GM23338 (cell line): ENCODE measurements at regions not wholly inside any gene's neighbourhood (a gene's known extent, or its start where the extent isn't known, plus 50 kb on each side); places are given as distances from the start of the nearest gene placed in this dataset.
"Not testable (repeated sequence)": the region's sequence is repeated elsewhere in the genome, so short reads cannot be mapped to it uniquely, and the experiment has no call there.

ENCODE experiments used
- ATAC-seq: fragments of 200-7000 bp; cut with Tn5 transposase; 3 replicates; pipeline ENCODE4 v1.9.1; 2020
- DNase-seq: peaks from one replicate; pipeline ENCODE4 v3.0.0-alpha.2; 2015; ENCODE audit warnings: low spot score
- H2AFZ ChIP-seq: fragments of 200-600 bp; sonication (generic); 2 replicates; pipeline ENCODE4 v1.8.0; 2016; ENCODE audit warnings: antibody characterized with exemption, mild to moderate bottlenecking, moderate library complexity
- H3F3A ChIP-seq: fragments of 200-600 bp; sonication (generic); replicated peaks from 2 replicates; pipeline ENCODE4 v1.8.0; 2017; ENCODE audit warnings: antibody characterized with exemption, mixed run types, low read depth
- H3K27ac ChIP-seq: fragments of 200-600 bp; sonication (generic); 2 replicates; pipeline ENCODE4 v1.6.1; 2016; ENCODE audit warnings: low read depth
- H3K27me3 ChIP-seq: fragments of 200-600 bp; sonication (generic); 2 replicates; pipeline ENCODE4 v1.8.0; 2016; ENCODE audit warnings: mild to moderate bottlenecking, mixed run types, moderate library complexity; ENCODE audit not compliant: insufficient read depth
- H3K36me3 ChIP-seq: fragments of 200-600 bp; sonication (generic); 2 replicates; pipeline ENCODE4 v1.8.0; 2016; ENCODE audit warnings: mild to moderate bottlenecking; ENCODE audit not compliant: insufficient read depth
- H3K4me1 ChIP-seq: fragments of 200-600 bp; sonication (generic); 2 replicates; pipeline ENCODE4 v1.8.0; 2016; ENCODE audit warnings: mild to moderate bottlenecking, moderate library complexity; ENCODE audit not compliant: insufficient read depth
- H3K4me2 ChIP-seq: fragments of 200-600 bp; sonication (generic); 2 replicates; pipeline ENCODE4 v1.7.1; 2017; ENCODE audit warnings: mixed run types
- H3K4me3 ChIP-seq: fragments of 200-600 bp; sonication (generic); 2 replicates; pipeline ENCODE4 v1.6.1; 2016; ENCODE audit warnings: mixed run types
- H3K79me2 ChIP-seq: fragments of 200-600 bp; sonication (generic); replicated peaks from 2 replicates; pipeline ENCODE4 v1.8.0; 2017; ENCODE audit warnings: mild to moderate bottlenecking; ENCODE audit not compliant: insufficient read depth
- H3K9me2 ChIP-seq: fragments of 200-600 bp; sonication (generic); 2 replicates; pipeline ENCODE4 v1.8.0; 2017; ENCODE audit not compliant: insufficient read depth
- H4K20me1 ChIP-seq: fragments of 200-600 bp; sonication (generic); replicated peaks from 2 replicates; pipeline ENCODE4 v1.8.0; 2017; ENCODE audit warnings: mild to moderate bottlenecking; ENCODE audit not compliant: insufficient read depth
- H3K27ac Mint-ChIP-seq: 2 replicates; pipeline ENCODE4 v1.8.0; 2020; ENCODE audit warnings: inconsistent platforms, mild to moderate bottlenecking, moderate library complexity, mixed read lengths
- H3K27me3 Mint-ChIP-seq: 3 replicates; pipeline ENCODE4 v1.8.0; 2022; ENCODE audit warnings: low read depth, mild to moderate bottlenecking, moderate library complexity, mixed read lengths, inconsistent platforms; ENCODE audit not compliant: insufficient read depth, poor library complexity
- H3K36me3 Mint-ChIP-seq: 3 replicates; pipeline ENCODE4 v1.8.0; 2021; ENCODE audit warnings: low read depth, mild to moderate bottlenecking, inconsistent platforms, moderate library complexity, mixed read lengths
- H3K4me1 Mint-ChIP-seq: 3 replicates; pipeline ENCODE4 v1.8.0; 2020; ENCODE audit warnings: mild to moderate bottlenecking, inconsistent platforms, mixed read lengths
- H3K4me3 Mint-ChIP-seq: 3 replicates; pipeline ENCODE4 v1.8.0; 2021; ENCODE audit warnings: moderate library complexity, mild to moderate bottlenecking, inconsistent platforms, mixed read lengths
- H3K9me3 Mint-ChIP-seq: 3 replicates; pipeline ENCODE4 v1.8.0; 2020; ENCODE audit warnings: moderate library complexity, mild to moderate bottlenecking, inconsistent platforms, mixed read lengths
- CREB1 ChIP-seq: fragments of 250-450 bp; sonication (Bioruptor Pico); IDR thresholded peaks from 2 replicates; pipeline ENCODE4 v1.5.0; 2020; ENCODE audit warnings: low read depth, mild to moderate bottlenecking, moderate library complexity
- EZH2 ChIP-seq: fragments of 200-600 bp; sonication (generic); IDR thresholded peaks from one replicate; pipeline ENCODE4 v1.8.0; 2017; ENCODE audit warnings: antibody characterized with exemption, mild to moderate bottlenecking, low read depth; ENCODE audit not compliant: unreplicated experiment
- EZH2phosphoT487 ChIP-seq: fragments of 200-600 bp; sonication (generic); IDR thresholded peaks from one replicate; pipeline ENCODE4 v1.8.1; 2018; ENCODE audit warnings: antibody characterized with exemption; ENCODE audit not compliant: unreplicated experiment
- NANOG ChIP-seq: IDR thresholded peaks from 2 replicates; pipeline ENCODE4 v1.6.1; 2016; ENCODE audit warnings: antibody characterized with exemption, borderline replicate concordance
- POLR2AphosphoS5 ChIP-seq: IDR thresholded peaks from 2 replicates; pipeline ENCODE4 v1.6.1; 2016; ENCODE audit warnings: antibody characterized with exemption, low read depth
- REST ChIP-seq: IDR thresholded peaks from one replicate; pipeline ENCODE4 v1.6.1; 2018; ENCODE audit warnings: antibody characterized with exemption; ENCODE audit not compliant: unreplicated experiment
- STAT1 ChIP-seq: IDR thresholded peaks from one replicate; pipeline ENCODE4 v1.6.1; 2016; ENCODE audit warnings: antibody characterized with exemption; ENCODE audit not compliant: unreplicated experiment

DNA sequence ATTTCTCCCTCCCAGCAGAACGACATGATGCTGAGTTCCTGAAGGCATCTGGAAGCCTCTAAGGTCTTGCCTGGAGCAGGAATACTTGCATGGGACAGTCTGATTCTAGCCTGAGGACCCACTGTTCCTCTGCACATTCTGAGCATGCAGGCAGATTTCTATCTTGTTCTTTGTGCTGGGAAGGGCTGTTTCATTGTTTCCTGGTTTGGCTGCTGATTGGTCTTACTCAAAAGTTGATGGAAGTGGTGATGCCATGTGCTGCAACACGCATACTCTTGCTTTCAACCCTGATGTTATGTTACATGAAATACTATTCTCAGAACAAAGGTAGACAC lies 307.0 kb downstream of the GATA3 start (continued):
- no peak for TF ChIP-seq CREB1 (CRISPR knock-in tag)
- TF ChIP-seq POLR2AphosphoS5 = no peak

GRCh38 chr10:8365935-8366911 lies 311.7 kb downstream of the GATA3 start:
- Mint-ChIP-seq H3K27ac (no peak overlapping the region), H3K36me3 (no peaks in the 10 kb centered on the region), H3K4me3 (no peak overlapping the region), H3K27me3 (peaks cover 1% of the 10 kb centered on the region), H3K4me1 (no peaks in the 10 kb centered on the region), H3K9me3 (peaks cover 7% of the 10 kb centered on the region; the same call in 1 of the 3 replicates)
- Histone ChIP-seq H3K36me3 (no peaks in the 10 kb centered on the region), H3K4me1 (no peaks in the 10 kb centered on the region), H4K20me1 (no peaks in the 10 kb centered on the region), H3K4me2 (no peak overlapping the region), H3F3A (no peaks in the 10 kb centered on the region), H3K79me2 (no peaks in the 10 kb centered on the region), H2AFZ (peak overlapping the region; percentile 66; the same call in 1 of the 2 replicates), H3K4me3 (no peak overlapping the region), H3K27ac (no peak overlapping the region), H3K27me3 (no peaks in the 10 kb centered on the region), H3K9me2 (no peaks in the 10 kb centered on the region)
- DNase-seq = no peak
- no peak for TF ChIP-seq EZH2
- TF ChIP-seq EZH2phosphoT487 = no peak
- no peak for TF ChIP-seq NANOG
- no peak for TF ChIP-seq CREB1 (CRISPR knock-in tag)
- no peak for TF ChIP-seq POLR2AphosphoS5
- no peak for TF ChIP-seq REST
- no peak for TF ChIP-seq STAT1
- ATAC-seq = no peak

DNA sequence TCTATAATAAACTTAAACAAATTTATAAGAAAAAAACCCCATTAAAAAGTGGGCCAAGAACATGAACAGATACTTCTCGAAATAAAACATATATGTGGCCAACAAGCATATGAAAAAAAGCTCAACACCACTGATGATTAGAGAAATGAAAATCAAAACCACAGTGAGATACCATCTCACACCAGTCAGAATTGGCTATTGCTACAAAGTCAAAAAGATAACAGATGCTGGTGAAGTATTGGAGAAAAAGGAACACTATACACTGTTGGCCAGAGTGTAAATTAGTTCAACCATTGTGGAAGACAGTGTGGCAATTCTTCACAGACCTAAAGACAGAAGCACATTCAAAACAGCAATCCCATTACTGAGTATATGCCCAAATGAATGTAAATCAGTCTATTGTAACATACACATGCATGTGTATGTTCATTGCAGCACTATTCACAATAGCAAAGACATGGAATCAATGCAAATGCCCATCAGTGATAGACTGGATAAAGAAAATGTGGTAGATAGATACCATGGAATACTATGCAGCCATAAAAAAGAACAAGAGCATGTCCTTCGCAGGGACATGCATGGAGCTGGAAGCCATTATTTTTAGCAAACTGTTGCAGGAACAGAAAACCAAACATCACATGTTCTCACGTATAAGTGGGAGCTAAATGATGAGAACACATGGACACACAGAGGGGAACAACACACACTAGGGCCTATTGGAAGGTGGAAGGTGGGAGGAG lies 313.4 kb downstream of the GATA3 start:
- H2AFZ ChIP-seq, H3K4me2 ChIP-seq, H3K27ac Mint-ChIP-seq, H3K36me3 ChIP-seq, H3K36me3 Mint-ChIP-seq, H3K27me3 ChIP-seq, DNase-seq, H3K4me1 ChIP-seq, H3K27me3 Mint-ChIP-seq, H3K4me3 ChIP-seq, H3F3A ChIP-seq, H3K4me3 Mint-ChIP-seq, H3K4me1 Mint-ChIP-seq, ATAC-seq, H4K20me1 ChIP-seq, H3K27ac ChIP-seq, H3K79me2 ChIP-seq, H3K9me3 Mint-ChIP-seq, H3K9me2 ChIP-seq: not testable (repeated sequence)
